G401 (cell line): ENCODE measurements at regions not wholly inside any gene's neighbourhood (a gene's known extent, or its start where the extent isn't known, plus 50 kb on each side); places are given as distances from the start of the nearest gene placed in this dataset.

Experiments used
- DNase-seq: peaks from one replicate; pipeline ENCODE4 v3.0.0-alpha.2; 2015; ENCODE audit warnings: low spot score
- in situ Hi-C: cut with HindIII; loops from 2 replicates; pipeline ENCODE4 v1.10.0; 2016; ENCODE audit warnings: low sequenced_read_pairs, mixed read lengths

DNA sequence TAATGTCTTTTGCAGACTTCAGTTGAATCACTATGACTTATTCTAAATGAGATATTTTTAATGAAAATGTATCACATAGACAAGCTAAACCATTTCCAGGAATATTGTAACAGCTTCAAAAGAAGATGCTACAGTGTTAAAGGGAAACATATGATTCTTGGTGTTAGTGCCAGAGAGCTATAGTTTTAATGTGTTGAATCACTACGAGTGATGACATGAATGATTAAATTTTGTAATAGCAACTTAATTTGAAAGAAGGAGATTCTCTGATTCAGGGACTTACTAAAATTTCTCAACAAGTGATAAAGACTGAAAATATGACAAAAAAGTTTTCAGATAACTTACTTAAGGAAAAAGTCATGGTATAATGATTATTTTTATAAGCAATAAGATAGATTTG is 267.3 kb upstream of the SLITRK3 start:
- no peak for DNase-seq
- in situ Hi-C loops = no loop called here

DNA sequence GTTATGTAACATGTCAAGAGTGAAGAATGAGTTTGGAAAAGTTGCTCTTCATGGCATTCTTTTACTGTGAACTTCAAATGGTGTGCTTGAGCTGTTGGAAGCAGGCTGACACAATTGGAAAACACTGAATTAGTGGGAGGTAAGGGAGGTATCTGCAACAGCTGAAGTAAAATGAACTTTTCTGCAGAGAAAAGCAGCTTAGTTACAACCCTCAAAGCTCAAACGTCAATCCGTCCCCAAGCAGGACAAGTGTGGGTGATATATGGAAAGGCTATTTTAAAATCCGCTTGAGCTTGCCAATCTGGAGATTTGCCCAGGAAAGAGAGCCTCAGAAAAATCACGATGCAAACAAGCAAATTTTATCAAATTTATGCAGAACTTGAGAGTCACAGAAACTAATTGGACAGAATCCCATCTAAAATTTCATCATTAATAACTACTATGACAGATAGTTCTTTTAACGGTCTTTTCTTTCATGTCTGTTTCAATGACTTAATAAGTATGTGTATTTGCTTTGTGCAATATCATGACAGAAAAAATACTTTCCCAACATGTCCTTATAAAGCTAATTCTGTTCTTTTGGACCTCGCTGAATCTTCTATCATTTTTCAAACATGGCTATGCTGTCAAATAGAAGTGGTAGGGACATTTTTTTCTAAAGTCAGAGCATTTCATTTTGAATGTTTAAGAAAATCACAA is 266.6 kb upstream of the SLITRK3 start:
- in situ Hi-C loops = no loop called here
- peak; percentile 15 for DNase-seq

- in situ Hi-C loops = no loop called here
Observed at GRCh38 chr3:165459924-165460835, 264.0 kb upstream of the SLITRK3 start.

DNA sequence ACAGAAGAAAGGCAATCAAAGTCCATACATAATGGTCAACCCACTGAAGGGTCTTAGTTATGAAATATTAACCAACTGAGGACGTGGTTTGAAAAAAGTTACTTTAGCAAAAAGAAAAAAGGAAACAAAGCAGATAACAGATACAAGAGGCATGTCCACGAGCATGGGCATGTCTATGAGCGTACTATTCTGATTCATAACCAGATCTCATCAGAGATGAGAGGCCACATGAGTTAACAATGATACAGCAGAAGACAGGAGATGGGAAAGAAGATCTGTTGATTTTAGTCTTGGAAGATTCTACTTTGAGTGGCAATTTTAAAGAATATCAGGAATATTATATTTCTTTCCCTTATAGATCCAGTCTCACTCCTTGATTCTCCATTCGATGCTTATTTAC is 262.9 kb upstream of the SLITRK3 start:
- in situ Hi-C loops = no loop called here
- DNase-seq = no peak

More at GRCh38 chr3:165459924-165460835, 264.0 kb upstream of the SLITRK3 start:
- no peak for DNase-seq

DNA sequence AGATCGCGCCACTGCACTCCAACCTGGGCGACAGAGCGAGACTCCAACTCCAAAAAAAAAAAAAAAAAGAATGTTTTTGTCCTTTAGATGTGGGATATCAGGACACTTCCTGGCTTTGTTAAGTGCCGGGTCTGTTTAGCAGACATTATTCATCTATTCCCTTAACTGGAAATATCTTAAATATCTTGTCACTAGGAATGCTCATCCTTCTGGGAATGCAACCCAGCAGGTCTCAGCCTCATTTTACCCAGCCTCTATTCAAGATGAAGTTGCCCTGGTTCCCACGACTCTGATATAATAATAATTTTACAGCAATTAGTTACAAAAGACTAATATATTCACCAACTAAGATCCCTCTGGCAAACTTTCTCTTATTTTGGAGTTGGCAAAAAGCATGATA is 260.9 kb upstream of the SLITRK3 start:
- no peak for DNase-seq
- in situ Hi-C loops = no loop called here

GRCh38 chr3:165455793-165456192 is 259.6 kb upstream of the SLITRK3 start:
- in situ Hi-C loops = no loop called here
- DNase-seq = no peak

- in situ Hi-C loops = no loop called here
- DNase-seq = no peak
Observed at GRCh38 chr3:165455360-165455759, 259.2 kb upstream of the SLITRK3 start.

GRCh38 chr3:165451371-165452070 is 255.3 kb upstream of the SLITRK3 start:
- DNase-seq = no peak
- in situ Hi-C loops = no loop called here

DNA sequence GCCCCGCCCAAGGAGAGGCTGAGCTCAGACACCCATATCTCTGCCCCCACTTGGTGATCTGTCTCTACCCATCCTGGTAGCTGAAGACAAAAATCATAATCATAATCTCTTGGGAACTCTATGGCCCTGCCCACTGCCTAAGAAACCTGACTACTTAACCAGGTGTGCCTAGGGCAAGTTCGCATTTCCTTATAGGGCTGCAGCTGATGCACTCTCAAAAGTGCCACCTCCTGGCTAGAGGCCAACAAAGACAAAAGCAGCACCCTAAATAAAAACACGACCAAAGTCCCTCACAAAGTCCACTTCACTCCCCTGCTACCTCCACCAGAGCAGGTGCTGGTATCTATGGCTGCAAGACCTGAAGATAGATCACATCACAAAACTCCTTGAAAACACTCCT is 250.4 kb upstream of the SLITRK3 start:
- in situ Hi-C loops = no loop called here
- no peak for DNase-seq

GRCh38 chr3:165444745-165445144 is 248.6 kb upstream of the SLITRK3 start:
- in situ Hi-C loops = no loop called here
- no peak for DNase-seq

DNA sequence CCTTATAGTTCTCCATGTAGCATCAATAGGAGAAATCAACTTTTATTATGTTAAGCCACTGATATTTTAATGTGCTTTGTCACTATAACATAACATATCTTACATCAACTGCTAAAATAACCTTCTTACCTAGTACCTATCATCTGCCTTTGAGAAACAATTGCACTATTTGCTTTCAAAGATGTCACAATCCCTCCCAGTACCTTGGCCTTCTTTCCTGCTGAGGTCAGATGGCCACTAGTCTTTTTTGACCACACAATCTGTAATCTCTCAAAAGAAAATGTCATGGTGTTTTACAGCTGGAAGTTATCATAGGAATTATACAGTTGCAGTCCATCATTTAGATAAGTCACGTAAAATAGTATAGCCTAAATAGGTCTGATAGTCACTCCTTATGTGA is 247.5 kb upstream of the SLITRK3 start:
- in situ Hi-C loops = no loop called here
- no peak for DNase-seq

DNA sequence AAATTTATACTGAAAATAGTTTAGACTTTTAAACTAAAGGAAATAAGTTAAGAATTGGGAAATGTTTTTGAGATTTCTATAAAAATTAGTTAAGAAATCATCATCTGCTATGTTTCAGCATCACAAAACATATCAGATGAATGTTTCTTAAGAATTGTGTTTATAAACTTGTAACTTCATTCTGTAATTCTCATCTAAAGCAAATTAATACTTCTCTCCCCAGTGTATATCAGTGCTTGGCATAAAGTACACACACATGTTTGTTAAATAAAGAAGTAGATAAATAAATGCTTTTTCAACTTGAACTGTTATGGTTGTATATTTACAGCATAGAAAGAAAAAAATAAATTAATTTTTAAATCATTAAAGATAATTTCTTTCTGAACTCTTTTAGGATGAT is 245.9 kb upstream of the SLITRK3 start:
- DNase-seq = no peak
- in situ Hi-C loops = no loop called here

DNA sequence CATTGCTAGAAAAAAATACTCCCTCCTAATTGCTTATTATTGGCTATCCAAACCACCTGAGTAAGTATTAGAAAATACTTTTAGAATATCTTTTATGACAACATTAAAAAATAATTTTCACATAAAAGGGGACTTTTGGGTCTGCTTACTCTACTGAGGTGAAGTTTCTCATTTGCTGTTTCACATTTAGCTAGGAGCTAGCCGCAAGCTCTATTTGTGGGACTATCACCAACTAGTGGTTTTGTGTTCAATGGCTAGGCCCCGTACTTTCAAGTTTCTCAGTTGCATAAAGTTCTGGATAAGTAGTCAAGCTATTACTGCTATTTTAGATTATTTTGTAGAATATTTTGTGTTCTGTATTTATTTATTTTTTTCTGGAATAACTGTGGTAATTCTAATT is 244.2 kb upstream of the SLITRK3 start:
- in situ Hi-C loops = no loop called here
- DNase-seq = no peak

- no peak for DNase-seq
- in situ Hi-C loops = no loop called here
Observed at GRCh38 chr3:165439765-165440164, 243.6 kb upstream of the SLITRK3 start.

- in situ Hi-C loops = no loop called here
- no peak for DNase-seq
Observed at GRCh38 chr3:165434516-165434915, 238.3 kb upstream of the SLITRK3 start.

GRCh38 chr3:165406425-165406824 is 210.2 kb upstream of the SLITRK3 start:
- no peak for DNase-seq
- in situ Hi-C loops = no loop called here

GRCh38 chr3:165404357-165405027 is 208.3 kb upstream of the SLITRK3 start:
- no peak for DNase-seq
- in situ Hi-C loops = no loop called here

GRCh38 chr3:165403666-165404065 is 207.5 kb upstream of the SLITRK3 start:
- in situ Hi-C loops = no loop called here
- no peak for DNase-seq

DNA sequence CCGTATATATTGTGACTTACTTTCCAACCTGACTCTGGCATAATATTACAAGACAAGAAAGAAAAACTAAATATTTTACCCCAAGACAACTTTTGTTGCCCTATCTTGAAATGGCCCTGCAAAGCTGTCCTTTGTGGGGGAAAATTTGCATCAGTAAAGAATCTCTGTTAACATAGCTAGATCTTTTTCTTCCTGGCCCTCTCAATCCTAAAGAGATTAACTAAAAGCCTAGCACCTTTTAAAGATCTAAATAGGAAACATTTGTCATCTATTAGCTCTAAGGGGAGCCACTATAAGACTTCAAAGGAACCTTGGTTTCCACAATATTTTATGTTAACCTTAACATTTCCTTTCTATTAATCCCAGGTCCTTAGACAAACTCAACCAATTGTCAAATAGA is 199.0 kb upstream of the SLITRK3 start:
- in situ Hi-C loops = no loop called here
- DNase-seq = no peak

GRCh38 chr3:165393461-165393860 is 197.3 kb upstream of the SLITRK3 start:
- in situ Hi-C loops = no loop called here
- no peak for DNase-seq
